Suppressor macrophage treated with lipopolysaccharide for 4 hours (primary cell): ENCODE measurements at regions not wholly inside any gene's neighbourhood (a gene's known extent, or its start where the extent isn't known, plus 50 kb on each side); places are given as distances from the start of the nearest gene placed in this dataset.
"Not testable (repeated sequence)": the region's sequence is repeated elsewhere in the genome, so short reads cannot be mapped to it uniquely, and the experiment has no call there.

Experiments
- DNase-seq: peaks from one replicate; pipeline ENCODE4 v3.0.0-alpha.2; 2020

GRCh38 chr17:21558921-21559320 lies 133.4 kb upstream of the KCNJ18 start:
- not testable (repeated sequence) for DNase-seq

GRCh38 chr17:21564262-21564661 lies 128.1 kb upstream of the KCNJ18 start:
- DNase-seq = no peak

GRCh38 chr17:21564757-21565156 lies 127.6 kb upstream of the KCNJ18 start:
- DNase-seq = not testable (repeated sequence)

- DNase-seq = not testable (repeated sequence)
Measured at GRCh38 chr17:21570427-21570826, 121.9 kb upstream of the KCNJ18 start.

GRCh38 chr17:21572148-21572547 lies 120.2 kb upstream of the KCNJ18 start:
- DNase-seq = not testable (repeated sequence)

- not testable (repeated sequence) for DNase-seq
Measured at GRCh38 chr17:21573271-21573960, 118.9 kb upstream of the KCNJ18 start.

- no peak for DNase-seq
Measured at GRCh38 chr17:21573961-21574610, 118.2 kb upstream of the KCNJ18 start.

- not testable (repeated sequence) for DNase-seq
Measured at GRCh38 chr17:21574611-21575255, 117.6 kb upstream of the KCNJ18 start.

- DNase-seq = not testable (repeated sequence)
Measured at GRCh38 chr17:21578783-21579182, 113.5 kb upstream of the KCNJ18 start.

GRCh38 chr17:21592774-21593173 lies 99.5 kb upstream of the KCNJ18 start:
- no peak for DNase-seq

- not testable (repeated sequence) for DNase-seq
Measured at GRCh38 chr17:21593452-21594105, 98.7 kb upstream of the KCNJ18 start.

GRCh38 chr17:21595086-21595485 lies 97.2 kb upstream of the KCNJ18 start:
- no peak for DNase-seq

GRCh38 chr17:21602176-21602575 lies 90.1 kb upstream of the KCNJ18 start:
- no peak for DNase-seq

GRCh38 chr17:21603292-21603691 lies 89.0 kb upstream of the KCNJ18 start:
- DNase-seq = not testable (repeated sequence)

- not testable (repeated sequence) for DNase-seq
Measured at GRCh38 chr17:21611443-21611842, 80.9 kb upstream of the KCNJ18 start.

GRCh38 chr17:21612123-21613070 lies 79.9 kb upstream of the KCNJ18 start:
- not testable (repeated sequence) for DNase-seq

- DNase-seq = no peak
Measured at GRCh38 chr17:21613071-21613429, 79.3 kb upstream of the KCNJ18 start.

GRCh38 chr17:21626987-21627386 lies 65.3 kb upstream of the KCNJ18 start:
- not testable (repeated sequence) for DNase-seq
